ENCODE measurements at regions not wholly inside any gene's neighbourhood (a gene's known extent, or its start where the extent isn't known, plus 50 kb on each side); places are given as distances from the start of the nearest gene placed in this dataset.

DNA sequence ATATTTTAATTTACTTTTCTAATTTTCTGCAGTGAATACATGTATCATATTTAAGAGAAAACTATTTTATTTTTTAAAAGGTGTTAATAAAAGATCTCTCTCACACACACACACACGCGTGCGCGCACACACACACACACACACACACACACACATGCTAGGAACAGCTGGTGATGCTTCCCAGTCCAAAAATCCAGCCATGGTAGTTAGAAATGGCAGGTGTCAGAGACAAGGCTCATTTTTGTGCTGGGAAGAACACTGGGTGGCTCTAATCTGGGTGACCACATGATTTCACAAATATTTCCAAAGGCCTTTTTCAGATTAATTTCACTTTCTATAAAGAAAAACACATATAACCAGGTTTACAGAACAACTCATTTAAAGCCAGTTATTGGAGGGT lies 104.5 kb upstream of the NCK2 start:
- Histone ChIP-seq H3K9me3 (ENCODE audit: insufficient read depth in 2 of 2, low read depth in 1 of 2, low read length in 1 of 2) (no peaks in the 10 kb centered on the region), H2BK120ac (replicated peaks; ENCODE audit: low read depth, low read length) (no peak overlapping the region), H3K56ac (replicated peaks; ENCODE audit: insufficient read length, low read depth, low read length) (no peak overlapping the region), H3K14ac (ENCODE audit: insufficient read length) (no peak overlapping the region), H2BK15ac (ENCODE audit: low read length) (no peak overlapping the region), H4K5ac (ENCODE audit: insufficient read length, low read depth, low read length) (no peak overlapping the region), H4K91ac (replicated peaks; ENCODE audit: insufficient read length, low read length) (no peak overlapping the region), H4K8ac (ENCODE audit: extremely low read depth, insufficient read depth, low read length) (no peak overlapping the region), H3K18ac (ENCODE audit: extremely low read depth, low read length) (no peak overlapping the region), H3K27ac (ENCODE audit: low read depth, low read length) (no peak overlapping the region), H3K27me3 (replicated peaks in 1 of 4; ENCODE audit: control insufficient read depth in 3 of 4, extremely low read depth in 1 of 4, insufficient read depth in 3 of 4, low read length in 3 of 4) (no peaks in the 10 kb centered on the region; a peak in 1 of 7 replicates), H3K4me3 (ENCODE audit: extremely low read depth in 1 of 4, insufficient read depth in 2 of 4, low read depth in 3 of 4, low read length in 4 of 4) (no peak overlapping the region), H3K79me2 (ENCODE audit: control insufficient read depth in 1 of 2, insufficient read depth in 2 of 2, low read length in 2 of 2) (no peaks in the 10 kb centered on the region), H3K4me1 (replicated peaks in 1 of 4; ENCODE audit: control insufficient read depth in 3 of 4, insufficient read depth in 4 of 4, low read length in 3 of 4) (peaks cover 0 to 3% (median 2%) of the 10 kb centered on the region in 4 experiments; a peak in 3 of 7 replicates), H3K9ac (replicated peaks in 1 of 4; ENCODE audit: extremely low read depth in 1 of 4, low read depth in 3 of 4, low read length in 3 of 4) (no peak overlapping the region), H2AFZ (ENCODE audit: low read length) (no peak overlapping the region), H3K79me1 (ENCODE audit: low read depth, low read length) (no peaks in the 10 kb centered on the region; the same call in 1 of the 2 replicates), H3K23ac (ENCODE audit: insufficient read length) (no peak overlapping the region), H3K4ac (replicated peaks; ENCODE audit: insufficient read length, low read depth, low read length) (no peak overlapping the region), H3K23me2 (ENCODE audit: low read depth, low read length) (no peaks in the 10 kb centered on the region), H2BK12ac (ENCODE audit: low read depth, low read length) (no peak overlapping the region), H3K36me3 (ENCODE audit: control insufficient read depth in 2 of 4, insufficient read depth in 4 of 4, low read length in 3 of 4) (no peaks in the 10 kb centered on the region), H2AK5ac (ENCODE audit: low read depth, low read length) (no peak overlapping the region), H4K20me1 (replicated peaks in 1 of 2; ENCODE audit: control insufficient read depth in 1 of 2, insufficient read depth in 2 of 2, low read length in 2 of 2) (no peaks in the 10 kb centered on the region), H3K4me2 (ENCODE audit: insufficient read depth in 1 of 2, low read depth in 2 of 2, low read length in 2 of 2) (no peak overlapping the region), H2BK20ac (ENCODE audit: low read length) (no peak overlapping the region), H2BK5ac (ENCODE audit: low read depth, low read length) (no peak overlapping the region)
- 94% methylated on average over 4 of the region's 4 CpGs; no CpG with 5 or more reads in 1 of the 2 experiments for WGBS, 2 experiments (ENCODE audit: extremely low coverage in 1 of 2, insufficient coverage in 1 of 2, insufficient read length in 1 of 2, insufficient replicate concordance in 2 of 2, low coverage in 1 of 2, low lambda C conversion rate in 2 of 2, missing lambda C conversion rate in 1 of 2)
- ChIA-PET POLR2A (ENCODE audit: partially characterized antibody) (no interaction called here), CTCF (ENCODE audit: partially characterized antibody) (no interaction called here)
- DNase-seq (ENCODE audit: low read depth in 1 of 2, low spot score in 2 of 2), result no peak
- FAIRE-seq, result no peak
- TF ChIP-seq CBX8 (IDR thresholded peaks at IDR 0.05; ENCODE audit: borderline replicate concordance, low read depth, low read length) (no peak), KDM4A (IDR thresholded peaks at IDR 0.05; ENCODE audit: low read depth, low read length, severe bottlenecking) (no peak), MAFK (IDR thresholded peaks at IDR 0.05; ENCODE audit: low read depth, low read length) (no peak), PHF8 (conservative IDR thresholded peaks at IDR 0.05; ENCODE audit: low read depth, low read length) (no peak), NANOG (IDR thresholded peaks at IDR 0.05; ENCODE audit: insufficient read depth, low read depth, low read length, poor library complexity, severe bottlenecking) (no peak), BRCA1 (IDR thresholded peaks at IDR 0.05; ENCODE audit: low read depth, low read length) (no peak), KDM1A (IDR thresholded peaks at IDR 0.05; ENCODE audit: borderline replicate concordance, low read length) (no peak), KDM5A (IDR thresholded peaks at IDR 0.05; ENCODE audit: low read length) (no peak), TAF1 (IDR thresholded peaks at IDR 0.05; ENCODE audit: low read depth, low read length) (no peak), SAP30 (IDR thresholded peaks at IDR 0.05; ENCODE audit: insufficient read depth, insufficient replicate concordance, low read length) (no peak), RAD21 (IDR thresholded peaks at IDR 0.05 in 1 of 2, conservative IDR thresholded peaks at IDR 0.05 in 1 of 2; ENCODE audit: low read depth in 2 of 2, low read length in 2 of 2) (no peak), HDAC6 (IDR thresholded peaks at IDR 0.05; ENCODE audit: low read depth, low read length) (no peak), CTBP2 (IDR thresholded peaks at IDR 0.05; ENCODE audit: borderline replicate concordance, insufficient read depth, insufficient read length, low read length) (no peak), BCL11A (IDR thresholded peaks at IDR 0.05; ENCODE audit: low read depth in 2 of 2, low read length in 2 of 2) (no peak)
